ENCODE measurements at regions not wholly inside any gene's neighbourhood (a gene's known extent, or its start where the extent isn't known, plus 50 kb on each side); places are given as distances from the start of the nearest gene placed in this dataset.

- no peak for DNase-seq (ENCODE audit: low read depth)
Measured at GRCh38 chr2:137729305-137729704, 235.0 kb upstream of the HNMT start.

GRCh38 chr2:137737559-137737958, 226.7 kb upstream of the HNMT start:
- DNase-seq (ENCODE audit: low read depth), result no peak

DNA sequence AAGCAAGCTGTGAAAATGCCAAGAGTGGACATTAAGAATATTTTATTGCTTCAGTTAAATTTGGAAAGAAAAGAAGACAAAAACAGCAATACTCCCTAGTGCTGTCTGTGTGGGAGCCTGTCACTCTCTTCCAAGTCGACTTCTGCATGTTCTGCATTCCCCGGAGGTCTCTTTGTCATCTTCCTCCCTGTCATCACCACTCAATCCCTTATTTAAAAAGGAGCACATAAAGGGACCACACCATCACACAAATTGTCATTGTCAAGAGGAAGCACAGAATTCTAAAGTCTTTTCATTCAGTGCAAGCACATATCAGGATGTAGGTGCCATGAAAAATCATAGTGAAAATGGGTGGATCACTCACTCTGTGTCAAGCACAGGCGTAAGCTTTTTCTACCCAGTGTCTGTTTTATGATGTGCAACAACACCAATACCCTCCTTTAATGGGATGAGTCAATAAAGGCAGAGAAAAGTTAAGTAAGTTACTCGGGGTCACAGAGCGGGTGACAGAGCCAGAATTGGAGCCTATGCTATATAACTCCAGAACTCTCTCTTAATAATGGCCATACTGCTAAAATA, 222.4 kb upstream of the HNMT start:
- DNase-seq (ENCODE audit: low read depth), result no peak

GRCh38 chr2:137747509-137747908, 216.8 kb upstream of the HNMT start:
- no peak for DNase-seq (ENCODE audit: low read depth)

GRCh38 chr2:137748533-137748932, 215.7 kb upstream of the HNMT start:
- DNase-seq (ENCODE audit: low read depth), result no peak

DNA sequence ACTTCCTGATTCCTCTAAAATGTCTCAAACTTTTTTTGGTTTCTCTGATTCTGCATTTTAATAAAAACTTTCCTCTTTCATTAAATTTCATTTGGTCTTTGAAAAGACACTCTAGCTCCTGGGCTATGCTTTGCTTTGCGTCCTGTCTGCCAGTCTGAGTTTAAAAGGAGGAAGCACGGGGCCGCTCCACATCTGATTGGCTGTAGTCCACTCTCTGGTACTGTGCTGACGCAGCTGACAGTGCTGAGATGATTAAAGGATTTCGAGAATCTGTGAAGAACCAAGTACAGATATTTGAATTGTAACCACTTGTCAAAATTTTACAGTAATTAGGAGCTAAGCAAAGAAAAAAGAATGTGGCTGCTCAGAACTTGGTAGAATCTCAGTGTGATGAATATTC, 199.6 kb upstream of the HNMT start:
- no peak for DNase-seq (ENCODE audit: low read depth)

GRCh38 chr2:137769406-137769805, 194.9 kb upstream of the HNMT start:
- no peak for DNase-seq (ENCODE audit: low read depth)

- no peak for DNase-seq (ENCODE audit: low read depth)
Measured at GRCh38 chr2:137770166-137770565, 194.1 kb upstream of the HNMT start.

DNA sequence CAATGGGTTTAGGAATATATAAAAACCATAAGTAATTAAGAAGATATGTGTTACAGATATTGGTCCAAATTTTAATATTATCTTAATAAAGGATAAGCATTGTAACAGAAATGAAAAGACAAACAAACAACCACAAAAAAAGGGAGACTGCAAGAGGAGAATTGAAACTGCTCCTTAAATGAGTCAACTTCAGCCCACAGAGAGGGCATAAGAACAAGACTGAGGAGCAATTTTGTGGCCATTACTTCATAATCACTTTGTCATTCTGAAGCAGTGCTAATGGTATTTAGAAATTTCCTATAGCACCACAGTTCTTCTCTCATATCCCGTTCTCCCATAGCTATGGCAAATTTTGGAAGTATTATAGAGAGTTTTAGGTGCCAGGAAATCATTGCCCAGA, 193.2 kb upstream of the HNMT start:
- DNase-seq (ENCODE audit: low read depth), result no peak

DNA sequence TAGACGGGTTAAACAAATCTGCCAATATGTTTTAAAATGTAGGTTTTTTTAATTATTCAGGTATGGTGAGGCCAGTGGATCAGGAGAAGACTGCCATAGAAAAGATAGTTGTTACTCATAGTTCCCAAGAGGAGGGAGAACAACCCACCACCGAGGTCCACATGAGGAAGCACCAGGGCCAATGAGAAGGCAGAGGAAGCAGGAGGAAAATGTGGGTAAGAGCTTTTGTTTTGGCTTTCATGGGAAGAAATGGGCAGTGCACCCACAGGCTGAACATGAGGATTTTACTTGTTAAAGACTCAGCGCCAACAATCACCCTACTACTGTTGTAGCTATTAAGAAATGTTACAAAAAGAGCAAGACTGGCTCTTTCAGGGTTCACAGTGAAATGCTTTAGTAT, 191.8 kb upstream of the HNMT start:
- DNase-seq (ENCODE audit: low read depth), result no peak

- no peak for DNase-seq (ENCODE audit: low read depth)
Measured at GRCh38 chr2:137775529-137775928, 188.7 kb upstream of the HNMT start.

- no peak for DNase-seq (ENCODE audit: low read depth)
Measured at GRCh38 chr2:137776697-137777096, 187.6 kb upstream of the HNMT start.

- DNase-seq (ENCODE audit: low read depth), result no peak
Measured at GRCh38 chr2:137797641-137798040, 166.6 kb upstream of the HNMT start.

GRCh38 chr2:137799600-137799999, 164.7 kb upstream of the HNMT start:
- no peak for DNase-seq (ENCODE audit: low read depth)

GRCh38 chr2:137800386-137800785, 163.9 kb upstream of the HNMT start:
- no peak for DNase-seq (ENCODE audit: low read depth)

DNA sequence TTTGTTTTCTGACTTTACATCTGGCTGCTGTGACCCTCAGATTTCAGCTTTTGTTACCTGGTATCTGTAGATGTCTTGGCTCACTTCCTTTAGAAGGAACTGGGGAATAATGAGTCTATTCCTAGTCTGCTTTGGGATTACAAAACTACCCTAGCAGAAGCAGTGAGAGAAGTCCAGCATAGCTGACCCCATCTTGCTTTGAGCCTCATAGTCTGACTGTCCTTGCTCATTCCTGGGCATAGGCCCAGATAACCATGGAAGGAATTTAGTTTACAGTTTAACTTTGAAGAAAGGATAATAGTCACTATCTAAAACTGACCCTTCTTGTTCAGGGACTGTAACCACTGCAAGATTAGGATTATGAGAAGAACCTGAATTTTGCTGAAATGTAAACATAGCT, 163.0 kb upstream of the HNMT start:
- no peak for DNase-seq (ENCODE audit: low read depth)

- DNase-seq (ENCODE audit: low read depth), result no peak
Measured at GRCh38 chr2:137802038-137802437, 162.2 kb upstream of the HNMT start.

GRCh38 chr2:137806068-137806805, 158.0 kb upstream of the HNMT start:
- DNase-seq (ENCODE audit: low read depth), result no peak

- DNase-seq (ENCODE audit: low read depth), result no peak
Measured at GRCh38 chr2:137809252-137809651, 155.0 kb upstream of the HNMT start.

DNA sequence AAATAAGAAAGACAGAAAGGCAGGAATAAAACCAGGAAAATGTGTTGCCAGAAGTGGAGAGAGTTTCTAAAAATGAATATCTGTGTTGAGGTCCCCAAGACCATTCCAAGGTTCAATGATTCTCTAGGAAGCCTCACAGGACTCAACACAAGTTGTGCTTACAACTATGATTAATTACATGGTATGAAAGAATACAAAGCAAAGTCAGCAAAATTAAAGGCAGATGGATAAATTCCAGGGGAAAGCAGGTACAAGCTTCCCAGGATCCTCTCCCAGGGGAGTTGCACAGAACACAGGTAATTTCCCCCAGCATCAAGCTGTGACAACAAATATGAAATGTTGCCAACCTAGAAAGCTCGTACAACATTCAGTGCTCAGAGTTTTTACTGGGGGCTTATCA, 154.4 kb upstream of the HNMT start:
- DNase-seq (ENCODE audit: low read depth), result no peak

GRCh38 chr2:137812517-137812916, 151.8 kb upstream of the HNMT start:
- no peak for DNase-seq (ENCODE audit: low read depth)

- DNase-seq (ENCODE audit: low read depth), result no peak
Measured at GRCh38 chr2:137813176-137813575, 151.1 kb upstream of the HNMT start.

- no peak for DNase-seq (ENCODE audit: low read depth)
Measured at GRCh38 chr2:137817058-137817457, 147.2 kb upstream of the HNMT start.

DNA sequence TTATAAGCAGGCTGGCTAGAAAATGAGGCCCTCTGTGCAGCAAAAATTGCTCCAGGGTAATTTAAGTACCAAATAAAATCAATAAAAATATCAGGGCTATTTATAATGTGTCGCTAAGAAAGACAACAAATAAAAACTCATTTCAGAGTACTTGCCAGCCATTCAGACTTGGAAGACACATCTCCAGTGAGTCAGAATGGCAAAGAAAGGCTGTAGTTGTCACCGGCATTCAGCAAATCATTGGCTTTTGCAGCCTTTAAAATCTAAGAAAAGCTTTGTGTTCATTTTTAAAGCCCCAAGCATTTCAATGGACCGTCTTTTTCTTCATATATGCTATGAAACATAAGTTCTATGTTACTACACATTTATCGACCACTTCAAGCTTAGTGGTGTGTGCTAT, 141.1 kb upstream of the HNMT start:
- no peak for DNase-seq (ENCODE audit: low read depth)

Data from stimulated activated CD8-positive, alpha-beta memory T cell treated with anti-CD3 and anti-CD28 coated beads, Interleukin-12 subunit alpha, Interleukin-12 subunit beta, amount 100 ng/mL, for 1 hour (primary cell).